Hippocampal formation (tissue), 2 donors: ENCODE measurements at regions not wholly inside any gene's neighbourhood (a gene's known extent, or its start where the extent isn't known, plus 50 kb on each side); places are given as distances from the start of the nearest gene placed in this dataset.

Source experiments
- DNase-seq, 2 donors: peaks; one replicate each; lab custom pipeline; 2025; lab: John Stamatoyannopoulos, UW

DNA sequence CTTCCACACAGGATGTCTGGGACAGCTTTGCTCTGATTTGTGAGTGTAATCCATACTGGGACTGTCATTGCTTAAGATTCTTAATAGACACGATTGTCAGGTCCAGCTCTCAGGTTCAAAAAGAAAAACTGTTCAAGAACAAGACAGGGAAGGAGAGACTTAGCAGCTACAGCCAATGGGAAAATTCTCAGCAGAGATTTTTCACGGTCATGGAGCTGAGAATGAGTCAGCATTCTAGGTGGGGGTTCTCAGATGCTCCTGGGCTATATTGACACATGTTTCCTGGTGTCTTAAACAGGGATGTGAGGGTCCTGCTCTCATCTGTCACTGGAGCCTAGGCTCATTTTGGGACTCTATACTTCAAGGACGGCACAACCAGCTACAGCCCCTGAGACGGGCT is 318.3 kb downstream of the RRAGC start:
- no peak for DNase-seq

DNA sequence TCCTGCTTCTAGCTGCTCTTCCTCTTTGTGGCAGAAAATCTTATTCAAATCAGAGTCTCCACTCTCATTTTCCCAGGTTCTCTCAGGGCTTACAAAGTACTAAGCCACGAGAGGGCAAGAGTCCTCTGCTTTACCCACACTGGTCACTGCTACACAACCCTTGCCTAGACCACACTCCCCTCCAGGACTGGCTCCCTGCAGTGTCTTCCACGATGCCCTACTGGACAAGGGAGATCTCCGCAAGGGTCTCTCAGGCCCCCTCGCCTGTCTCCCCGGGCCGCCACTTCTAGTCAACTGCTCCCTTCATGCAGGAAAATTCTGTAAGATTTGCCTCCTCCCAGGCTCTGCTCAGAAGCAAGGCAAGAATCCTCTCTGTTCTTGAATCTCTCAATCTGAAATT is 319.6 kb downstream of the RRAGC start:
- DNase-seq = no peak

DNA sequence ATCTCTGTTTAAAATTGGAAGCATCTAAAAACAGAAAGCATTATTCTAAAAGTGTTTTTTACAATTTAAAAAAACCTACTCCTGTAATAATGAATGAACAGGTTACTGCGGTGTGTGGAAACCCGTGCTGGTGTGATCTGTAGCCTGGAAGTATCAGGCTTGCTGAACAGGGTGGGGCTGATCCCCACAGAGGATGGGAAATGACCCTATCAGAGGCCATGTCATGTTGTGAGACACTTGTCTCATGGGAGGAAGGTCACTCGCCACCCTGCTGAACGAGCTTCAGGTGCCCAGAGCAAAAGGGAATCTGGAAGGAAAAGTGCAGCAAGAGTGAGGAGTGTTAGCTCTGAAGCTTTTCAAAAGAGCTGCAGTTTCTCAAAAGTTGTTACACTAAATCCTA is 320.7 kb downstream of the RRAGC start:
- no peak for DNase-seq

DNA sequence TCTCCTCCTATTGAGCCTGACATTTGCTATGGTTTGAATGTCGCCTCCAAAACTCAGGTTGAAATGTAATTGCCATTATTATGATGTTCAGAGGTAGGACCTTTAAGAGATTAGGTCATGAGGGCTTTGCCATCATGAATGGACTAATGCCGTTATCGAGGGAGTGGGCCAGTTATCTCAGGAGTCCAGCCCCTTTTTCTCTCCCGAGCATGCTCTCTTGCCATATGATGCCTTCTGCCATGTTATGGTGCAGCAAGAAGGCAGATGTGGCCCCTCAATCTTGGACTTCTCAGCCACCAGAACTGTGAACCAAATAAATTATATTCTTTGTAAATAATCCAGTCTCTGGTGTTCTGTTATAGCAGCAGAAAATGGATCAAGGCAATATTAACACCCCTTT is 323.5 kb downstream of the RRAGC start:
- DNase-seq = no peak

DNA sequence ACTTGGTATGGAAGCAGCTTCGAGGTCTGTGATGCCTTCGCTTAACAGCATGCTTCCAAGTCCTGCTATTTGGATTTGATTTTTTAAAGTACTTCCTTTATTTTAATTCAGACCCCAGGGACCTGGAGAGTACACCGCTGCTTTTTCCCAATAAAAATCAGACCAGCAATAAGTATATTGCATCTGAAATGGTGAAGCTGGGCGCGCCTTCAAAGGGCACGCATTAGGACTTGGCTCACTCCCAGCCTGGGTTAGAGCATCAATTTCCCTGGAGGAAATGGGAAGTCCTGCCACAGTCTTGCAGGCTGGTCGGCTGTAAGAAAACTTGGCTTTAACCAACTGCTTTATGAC is 325.1 kb downstream of the RRAGC start:
- DNase-seq = no peak

DNA sequence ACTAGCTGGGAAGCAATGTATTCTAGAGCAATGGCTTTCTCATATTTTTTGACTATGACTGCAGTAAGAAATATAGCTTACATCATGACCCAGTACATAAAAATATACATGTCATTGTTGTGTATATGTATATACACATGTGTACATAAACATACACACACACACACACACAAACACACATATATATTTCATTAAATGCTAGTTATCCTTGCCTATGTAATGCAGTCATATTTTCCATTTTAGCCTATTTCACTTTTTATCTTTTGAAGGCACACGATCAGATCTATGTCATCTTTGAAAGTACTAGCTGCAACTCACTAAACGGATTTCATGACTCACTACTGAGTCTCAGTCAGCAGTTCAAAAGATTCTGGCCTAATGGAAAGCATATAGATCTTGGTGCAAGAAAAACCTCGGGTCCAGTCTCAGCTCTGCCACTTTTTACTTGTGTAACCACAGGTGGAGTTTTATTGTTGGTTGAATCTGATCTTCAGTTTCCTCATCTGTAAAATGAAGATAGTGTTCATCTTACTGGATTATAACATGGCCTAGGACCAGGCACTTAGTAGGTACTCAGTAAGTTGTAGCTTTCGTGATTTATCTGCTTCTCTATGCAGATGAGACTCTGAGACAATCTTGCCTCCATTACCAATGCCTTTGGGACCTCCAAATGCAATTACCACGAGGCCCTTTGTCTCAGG is 325.6 kb downstream of the RRAGC start:
- DNase-seq = no peak

DNA sequence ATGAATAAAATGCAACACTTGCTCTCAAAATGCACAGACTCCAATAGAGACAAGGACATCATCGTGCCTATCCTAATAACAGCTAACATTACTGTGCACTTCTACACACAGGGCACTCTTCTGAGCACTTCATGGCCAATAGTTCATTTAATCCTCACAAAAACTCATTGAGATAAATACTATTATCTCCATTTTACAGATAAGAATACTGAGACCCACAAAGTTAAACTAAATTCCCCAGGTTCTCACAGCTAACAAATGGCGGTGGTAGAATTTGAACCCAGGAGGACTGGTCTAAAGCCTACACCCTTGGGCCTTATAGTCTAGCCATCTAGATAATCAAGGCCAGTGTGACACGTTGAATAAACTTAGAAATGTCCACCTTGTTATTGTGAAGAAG is 328.6 kb downstream of the RRAGC start:
- no peak for DNase-seq

DNA sequence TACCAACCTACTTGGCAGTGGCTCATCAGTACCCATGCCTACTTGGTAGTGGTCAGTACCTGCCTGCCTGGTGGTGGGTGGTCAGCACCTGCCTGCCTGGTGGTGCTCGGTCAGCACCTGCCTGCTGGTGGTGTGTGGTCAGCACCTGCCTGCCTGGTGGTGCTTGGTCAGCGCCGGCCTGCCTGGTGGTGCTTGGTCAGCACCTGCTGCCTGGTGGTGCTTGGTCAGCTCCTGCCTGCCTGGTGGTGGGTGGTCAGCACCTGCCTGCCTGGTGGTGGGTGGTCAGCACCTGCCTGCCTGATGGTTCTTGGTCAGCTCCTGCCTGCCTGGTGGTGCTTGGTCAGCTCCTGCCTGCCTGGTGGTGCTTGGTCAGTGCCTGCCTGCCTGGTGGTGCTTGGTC is 329.6 kb downstream of the RRAGC start:
- DNase-seq = no peak

DNA sequence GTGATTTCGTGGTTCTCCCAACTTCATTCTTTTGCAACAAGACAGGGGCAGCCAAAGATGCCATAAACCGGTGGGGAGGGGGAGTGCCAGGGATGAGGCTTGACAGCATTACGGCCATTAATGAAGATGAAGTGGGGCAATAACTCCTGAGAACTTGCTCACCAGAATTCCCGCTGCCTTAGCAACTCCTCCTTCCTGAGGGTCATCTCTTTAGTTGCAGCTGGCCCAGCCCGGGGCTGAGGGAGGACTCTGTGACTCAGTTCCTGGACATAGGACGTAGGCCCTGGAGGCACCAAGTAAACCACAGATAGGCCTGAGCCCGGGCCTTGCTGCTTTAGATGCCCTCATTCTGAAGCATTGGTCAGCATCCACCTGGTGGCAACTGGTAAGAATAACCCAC is 330.2 kb downstream of the RRAGC start:
- no peak for DNase-seq

DNA sequence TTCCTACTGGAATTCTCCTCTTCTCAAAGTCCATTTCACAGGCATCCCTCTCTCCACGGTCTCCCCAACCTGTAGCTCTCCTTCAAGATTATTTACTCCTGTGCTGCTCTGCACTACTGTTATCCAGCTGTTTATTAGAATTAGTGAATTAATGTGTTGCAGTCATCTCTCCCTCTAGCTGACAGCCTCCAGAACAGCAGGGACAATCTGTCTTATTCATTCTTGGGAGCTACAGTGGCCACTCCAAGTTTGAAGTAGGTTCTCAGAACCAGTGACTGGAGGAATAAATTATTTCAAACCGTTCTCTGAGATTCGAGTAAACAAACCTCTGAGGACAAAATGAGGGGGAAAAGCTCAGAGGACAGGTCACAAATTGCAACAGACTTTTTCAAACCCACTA is 330.9 kb downstream of the RRAGC start:
- no peak for DNase-seq

DNA sequence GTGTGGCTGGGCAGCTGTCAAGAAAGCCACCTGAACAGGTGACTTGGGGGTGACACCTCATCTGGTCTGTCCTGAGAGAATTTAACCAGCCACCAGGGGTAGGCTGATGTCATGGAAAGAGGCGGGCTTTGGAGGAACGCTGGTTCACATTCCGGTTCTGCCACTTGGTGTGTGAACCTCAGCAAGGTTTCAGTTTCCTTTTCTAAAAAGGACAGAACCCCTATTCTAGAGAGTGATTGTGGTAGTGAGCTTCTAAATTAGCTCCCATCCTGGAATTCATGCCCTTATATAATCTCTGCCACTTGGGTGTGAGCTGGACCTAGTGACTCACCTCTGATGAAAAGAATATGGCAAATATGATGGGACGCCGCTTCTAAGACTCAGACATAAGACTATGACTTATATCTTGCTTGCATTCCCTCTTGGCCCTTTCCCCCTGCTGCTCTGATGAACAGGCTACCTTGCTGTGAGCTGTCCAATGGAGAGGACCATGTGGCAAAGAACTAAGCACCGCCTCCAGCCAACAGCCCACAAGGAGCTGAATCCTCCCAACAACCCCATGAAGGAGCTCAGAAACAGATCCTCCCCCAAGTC is 332.1 kb downstream of the RRAGC start:
- no peak for DNase-seq

DNA sequence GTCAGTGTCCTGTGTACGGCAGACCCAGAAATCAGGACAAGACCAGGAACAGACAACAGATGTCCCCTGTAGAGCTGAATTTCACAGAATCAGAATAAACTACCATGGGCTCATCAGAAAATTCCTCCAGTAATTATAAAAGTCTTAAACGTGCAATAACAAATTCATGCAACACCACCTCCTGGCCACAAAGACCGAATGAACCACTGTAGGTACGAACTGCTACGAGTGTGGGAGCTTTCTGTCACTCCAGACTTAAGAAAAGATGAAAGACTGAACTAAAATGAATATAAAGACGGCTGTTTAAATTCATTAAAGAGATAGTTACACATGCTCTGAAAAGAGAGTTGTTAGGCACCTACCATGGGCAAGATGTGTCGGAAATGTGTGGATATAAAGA is 333.5 kb downstream of the RRAGC start:
- no peak for DNase-seq

DNA sequence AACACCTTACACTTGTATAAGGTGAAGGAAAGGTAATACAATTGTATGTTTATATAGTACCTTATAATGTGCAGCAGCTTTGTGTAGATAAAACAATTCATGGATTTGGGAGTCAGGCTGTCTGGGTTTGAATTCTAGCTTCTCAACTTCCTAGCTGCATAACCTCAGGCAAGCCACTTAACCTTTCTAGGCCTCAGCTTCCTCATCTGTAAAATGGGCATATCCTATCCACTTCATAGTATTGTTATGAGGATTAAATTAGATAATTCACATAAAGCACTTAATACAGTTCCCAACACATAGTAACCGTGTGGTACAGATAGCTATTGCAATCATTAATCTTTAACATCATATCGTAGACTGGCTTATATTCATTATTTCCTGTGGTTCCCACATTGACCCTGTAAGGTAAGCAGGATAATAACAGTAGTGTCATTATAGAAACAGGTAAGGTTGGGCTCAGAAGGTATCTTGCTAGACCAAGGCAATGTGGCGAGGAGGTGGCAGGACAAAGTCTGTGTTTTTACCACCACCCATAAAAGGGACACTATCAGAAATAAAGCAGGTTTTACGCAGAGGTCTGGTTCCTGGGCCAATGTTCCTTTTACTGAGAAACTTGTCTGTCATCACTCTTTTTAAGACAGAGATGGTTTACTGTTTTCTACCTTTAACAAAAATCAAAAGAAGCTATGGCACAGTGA is 334.1 kb downstream of the RRAGC start:
- DNase-seq = no peak

DNA sequence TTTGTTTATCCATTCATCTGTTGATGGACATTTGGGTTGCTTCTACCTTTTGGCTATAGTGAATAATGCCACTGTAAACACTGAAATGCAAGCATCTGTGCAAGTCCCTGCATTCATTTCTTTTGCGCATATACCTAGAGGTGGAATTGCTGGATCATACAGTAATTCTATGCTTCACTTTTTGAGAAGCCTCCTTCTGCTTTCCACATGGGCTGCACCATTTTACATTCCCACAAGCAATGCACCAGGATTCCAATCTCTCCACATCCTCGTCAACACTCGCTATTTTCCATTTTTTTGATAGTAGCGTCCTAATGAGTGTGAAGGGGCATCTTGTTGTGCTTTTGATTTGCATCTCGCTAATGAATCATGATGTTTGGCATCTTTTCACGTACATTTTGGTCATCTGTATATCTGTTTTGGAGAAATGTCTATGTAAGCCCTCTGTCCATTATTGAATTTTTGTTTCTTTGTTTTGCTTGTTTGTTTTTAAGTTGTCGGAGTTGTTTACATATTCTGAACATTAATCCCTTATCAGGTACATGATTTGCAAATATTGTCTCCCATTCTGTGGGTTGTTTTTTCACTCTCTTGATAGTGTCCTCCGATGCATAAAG is 335.4 kb downstream of the RRAGC start:
- no peak for DNase-seq

DNA sequence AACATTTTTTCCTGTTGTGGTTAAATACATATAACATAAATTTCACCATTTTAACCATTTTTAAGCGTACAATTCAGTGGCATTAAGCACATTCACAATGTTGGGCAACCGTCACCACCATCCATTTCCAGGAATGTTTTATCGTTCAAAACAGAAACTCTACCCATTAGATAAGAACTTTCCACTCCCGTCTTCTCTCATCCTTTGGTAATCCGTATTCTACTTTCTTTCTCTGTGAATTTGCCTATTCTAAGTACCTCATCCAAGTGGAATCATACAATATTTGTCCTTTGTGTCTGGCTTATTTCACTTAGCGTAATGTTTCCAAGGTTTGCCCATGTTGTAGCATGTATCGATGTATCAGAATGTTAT is 336.0 kb downstream of the RRAGC start:
- DNase-seq = no peak

DNA sequence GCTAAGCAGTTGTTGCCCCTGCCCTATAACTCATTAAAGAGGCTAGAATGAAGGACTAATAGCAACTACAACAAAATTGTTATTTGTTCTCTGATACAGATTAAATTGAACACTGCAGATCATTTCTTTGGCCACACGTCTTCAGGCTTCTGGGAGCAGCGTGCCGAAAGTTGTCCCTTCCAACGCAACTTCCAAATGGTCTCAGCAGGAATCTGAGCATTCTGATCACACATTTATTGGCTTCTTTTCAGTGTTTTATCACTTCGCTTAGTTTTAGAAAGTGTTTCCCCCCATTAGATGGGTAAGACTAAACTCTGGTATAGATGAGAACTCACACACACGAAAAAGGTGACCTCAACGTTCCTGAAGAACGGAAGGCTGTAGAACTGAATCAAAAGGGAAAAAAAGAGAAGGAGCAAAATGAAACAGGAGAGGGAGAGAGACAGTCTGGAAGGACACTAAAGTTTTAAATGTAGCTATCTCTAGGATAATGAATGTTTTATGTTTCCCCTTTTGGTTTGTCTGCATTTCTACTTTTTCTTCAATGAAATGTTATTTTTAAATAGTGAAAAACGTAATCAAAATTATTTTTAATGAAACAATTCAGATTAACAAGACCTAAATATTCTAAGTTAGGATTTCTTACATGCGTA is 336.5 kb downstream of the RRAGC start:
- DNase-seq = no peak

DNA sequence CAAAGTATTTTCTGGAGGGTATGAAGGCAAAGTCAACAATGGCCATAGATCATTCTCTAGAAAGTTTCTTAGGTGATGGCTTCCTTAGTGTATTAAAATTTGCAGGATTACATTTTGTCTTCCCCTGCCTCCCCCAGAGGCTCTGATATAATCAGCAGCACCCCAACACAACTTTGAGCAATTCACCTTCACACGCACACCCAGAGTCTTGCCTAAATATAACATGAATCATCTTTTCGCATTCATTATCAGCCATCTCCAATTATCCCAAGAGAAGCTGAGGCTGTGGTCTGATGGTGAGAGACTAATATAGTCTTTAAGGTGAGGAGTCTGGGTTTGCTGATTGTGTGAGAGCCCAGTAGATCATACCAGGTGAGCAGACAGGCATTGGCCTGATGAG is 343.0 kb downstream of the RRAGC start:
- no peak for DNase-seq

DNA sequence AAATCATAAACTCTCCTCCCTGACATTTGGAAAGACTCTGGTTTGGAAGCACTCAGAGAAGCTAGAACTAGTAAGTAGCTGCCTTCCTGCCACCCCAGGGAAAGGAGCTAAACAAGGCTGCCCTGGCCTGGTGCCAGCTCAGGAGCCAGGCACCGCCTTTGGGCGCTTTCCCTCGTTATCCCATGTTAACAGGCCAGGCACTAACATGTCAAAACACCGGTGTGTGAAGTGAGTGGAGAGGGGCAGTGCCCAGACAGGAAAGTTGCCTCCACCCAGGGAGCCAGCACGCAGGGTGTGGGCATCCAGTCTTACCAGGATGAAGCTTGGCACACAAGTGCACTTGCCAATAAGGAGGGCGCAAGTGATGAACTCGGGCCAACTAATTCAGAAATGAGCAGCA is 346.8 kb downstream of the RRAGC start:
- no peak for DNase-seq

DNA sequence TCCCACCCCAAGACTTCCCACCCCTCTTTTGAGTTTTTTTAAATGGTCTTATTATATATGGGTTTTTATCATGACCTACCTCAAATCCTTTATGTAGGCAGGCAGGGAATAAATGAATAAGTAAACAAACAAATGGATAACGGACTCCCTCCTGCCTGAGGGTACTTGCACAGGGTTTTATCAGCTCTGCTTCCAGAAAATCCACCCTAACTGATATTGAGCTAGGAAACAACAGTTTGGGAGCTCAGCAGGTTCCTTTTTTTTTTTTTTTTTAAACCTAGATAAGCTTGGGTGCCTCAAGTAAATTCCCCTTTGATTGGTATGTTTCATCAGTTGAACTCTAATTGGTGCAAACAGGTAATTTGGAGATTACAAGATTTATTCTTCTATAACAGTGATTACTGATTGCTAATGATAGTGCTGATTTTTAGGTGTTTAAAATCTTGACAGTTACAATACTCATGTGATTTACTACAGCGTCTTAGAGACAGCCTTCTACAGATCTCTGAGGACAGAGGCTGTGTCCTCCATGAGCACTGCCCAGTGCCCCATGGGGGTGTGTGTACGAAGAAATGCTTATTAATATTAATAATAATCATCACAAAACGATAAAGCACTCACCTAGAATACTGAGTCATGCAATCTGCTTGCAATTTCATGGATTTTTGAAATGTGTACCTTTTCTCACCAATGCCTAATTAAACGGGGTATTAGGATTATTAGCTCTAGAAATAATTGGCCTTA is 347.4 kb downstream of the RRAGC start:
- DNase-seq = no peak

DNA sequence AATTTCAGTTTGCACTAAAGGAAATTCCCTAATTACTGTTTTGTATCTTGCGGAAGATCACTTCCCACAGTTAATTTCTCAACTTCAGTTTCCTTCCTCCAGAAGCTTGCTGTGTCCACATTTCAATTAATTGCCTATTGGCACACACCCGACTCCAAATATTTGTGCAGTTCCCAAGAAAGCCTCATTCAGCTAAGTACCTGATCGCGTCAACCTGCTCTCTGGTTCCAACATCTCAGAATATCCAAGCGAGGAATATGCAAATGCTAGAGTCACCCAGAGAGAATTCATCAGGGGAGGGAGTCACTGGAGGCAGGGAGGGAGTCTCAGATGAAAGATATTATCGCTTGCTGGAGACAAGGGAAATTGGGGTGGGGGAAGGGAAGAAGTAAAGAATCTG is 351.3 kb downstream of the RRAGC start:
- DNase-seq = no peak

DNA sequence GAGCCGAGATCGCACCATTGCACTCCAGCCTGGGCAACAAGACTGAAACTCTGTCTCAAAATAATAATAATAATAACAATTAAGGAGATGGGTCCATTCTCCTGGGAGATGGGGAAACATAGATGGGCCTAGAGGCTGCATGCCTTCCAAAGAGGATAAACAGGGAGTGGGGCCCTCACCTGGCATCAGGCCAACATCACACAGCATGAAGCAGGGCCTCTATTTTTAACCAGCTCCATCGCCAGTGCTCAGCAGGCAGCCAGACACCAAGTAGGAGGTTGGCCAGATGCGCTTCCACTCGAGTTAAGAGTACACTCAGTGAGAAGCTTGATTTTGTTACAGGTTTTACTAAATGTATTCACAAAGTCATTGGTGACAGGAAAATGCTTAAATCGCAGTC is 352.0 kb downstream of the RRAGC start:
- DNase-seq = no peak

DNA sequence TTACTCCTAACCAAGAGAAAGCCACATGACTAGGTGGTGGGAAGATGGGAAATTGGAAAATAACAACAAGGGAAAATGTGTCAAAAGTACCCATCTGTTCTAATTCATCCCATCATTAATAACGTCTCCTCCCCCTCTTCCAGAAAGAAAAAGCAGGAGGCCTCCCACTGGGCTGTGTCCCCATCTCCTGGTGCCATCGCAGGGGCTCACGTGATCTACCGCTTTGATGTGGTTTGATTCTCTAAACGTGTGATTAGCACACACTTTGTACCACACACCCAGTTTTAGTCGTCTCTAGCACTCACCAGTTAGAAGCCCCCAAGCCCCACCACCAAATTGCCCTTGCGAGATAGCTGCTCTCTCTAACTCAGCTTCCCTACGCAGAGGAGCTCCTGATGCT is 353.6 kb downstream of the RRAGC start:
- no peak for DNase-seq
